Memory B cell (primary cell): ENCODE measurements at regions not wholly inside any gene's neighbourhood (a gene's known extent, or its start where the extent isn't known, plus 50 kb on each side); places are given as distances from the start of the nearest gene placed in this dataset.

Source experiments
- ATAC-seq: fragments of 150-1000 bp; cut with Tn5 transposase; 2 replicates; pipeline ENCODE4 v1.10.0; 2021; ENCODE audit warnings: low read depth, mild to moderate bottlenecking, moderate library complexity
- DNase-seq, 2 donors: peaks; one replicate each; pipeline ENCODE4 v3.0.0; 2022; ENCODE audit warnings: low spot score in 2 of 2
- H3K27ac Mint-ChIP-seq: one replicate; pipeline ENCODE4 v1.8.0; 2022; ENCODE audit warnings: mild to moderate bottlenecking, moderate library complexity, mixed read lengths
- H3K27me3 Mint-ChIP-seq: one replicate; pipeline ENCODE4 v1.8.0; 2022; ENCODE audit warnings: mixed read lengths
- H3K36me3 Mint-ChIP-seq: one replicate; pipeline ENCODE4 v1.8.0; 2022; ENCODE audit warnings: mild to moderate bottlenecking, mixed read lengths
- H3K4me1 Mint-ChIP-seq: one replicate; pipeline ENCODE4 v1.8.0; 2022; ENCODE audit warnings: mixed read lengths
- H3K4me3 Mint-ChIP-seq: one replicate; pipeline ENCODE4 v1.8.0; 2022; ENCODE audit warnings: mild to moderate bottlenecking, moderate library complexity, mixed read lengths
- H3K9me3 Mint-ChIP-seq: one replicate; pipeline ENCODE4 v1.8.0; 2022; ENCODE audit warnings: mixed read lengths

- Mint-ChIP-seq H3K27ac (no peak overlapping the region), H3K4me1 (no peaks in the 10 kb centered on the region), H3K27me3 (peaks cover 4% of the 10 kb centered on the region), H3K36me3 (peaks cover 25% of the 10 kb centered on the region), H3K4me3 (no peak overlapping the region), H3K9me3 (peaks cover 10% of the 10 kb centered on the region)
- ATAC-seq = no peak
- no peak for DNase-seq
Measured at GRCh38 chr7:156590212-156590611, 50.4 kb upstream of the RNF32 start.

GRCh38 chr7:156589808-156590207 lies 50.8 kb upstream of the RNF32 start:
- H3K27me3 Mint-ChIP-seq = peaks cover 1% of the 10 kb centered on the region
- no peak overlapping the region for H3K4me3 Mint-ChIP-seq
- H3K27ac Mint-ChIP-seq = no peak overlapping the region
- peaks cover 23% of the 10 kb centered on the region for H3K36me3 Mint-ChIP-seq
- H3K9me3 Mint-ChIP-seq = peaks cover 12% of the 10 kb centered on the region
- ATAC-seq (no peak), DNase-seq (no peak)
- H3K4me1 Mint-ChIP-seq = no peaks in the 10 kb centered on the region

GRCh38 chr7:156585926-156586325 lies 54.6 kb upstream of the RNF32 start:
- DNase-seq = no peak
- Mint-ChIP-seq H3K27me3 (peaks cover 1% of the 10 kb centered on the region), H3K9me3 (peaks cover 6% of the 10 kb centered on the region), H3K4me1 (no peaks in the 10 kb centered on the region), H3K36me3 (peaks cover 7% of the 10 kb centered on the region), H3K27ac (no peak overlapping the region), H3K4me3 (no peak overlapping the region)
- ATAC-seq = no peak

- DNase-seq = no peak
- Mint-ChIP-seq H3K36me3 (peaks cover 9% of the 10 kb centered on the region), H3K4me3 (no peak overlapping the region), H3K27me3 (peaks cover 1% of the 10 kb centered on the region), H3K4me1 (no peaks in the 10 kb centered on the region), H3K27ac (no peak overlapping the region), H3K9me3 (peaks cover 6% of the 10 kb centered on the region)
- ATAC-seq = no peak
Measured at GRCh38 chr7:156585025-156585648, 55.4 kb upstream of the RNF32 start.

- peaks cover 1% of the 10 kb centered on the region for H3K27me3 Mint-ChIP-seq
- peaks cover 6% of the 10 kb centered on the region for H3K9me3 Mint-ChIP-seq
- DNase-seq = no peak
Measured at GRCh38 chr7:156582591-156583123, 57.9 kb upstream of the RNF32 start.

GRCh38 chr7:156580036-156580435 lies 60.5 kb upstream of the RNF32 start:
- no peak overlapping the region for H3K27ac Mint-ChIP-seq
- ATAC-seq = no peak
- no peaks in the 10 kb centered on the region for H3K4me1 Mint-ChIP-seq
- peaks cover 2% of the 10 kb centered on the region for H3K9me3 Mint-ChIP-seq
- H3K4me3 Mint-ChIP-seq = no peak overlapping the region
- H3K36me3 Mint-ChIP-seq = peaks cover 3% of the 10 kb centered on the region
- peaks cover 3% of the 10 kb centered on the region for H3K27me3 Mint-ChIP-seq
- no peak for DNase-seq

More at GRCh38 chr7:156582591-156583123, 57.9 kb upstream of the RNF32 start:
- no peak overlapping the region for H3K4me3 Mint-ChIP-seq
- no peaks in the 10 kb centered on the region for H3K4me1 Mint-ChIP-seq
- no peak overlapping the region for H3K27ac Mint-ChIP-seq
- H3K36me3 Mint-ChIP-seq = peaks cover 9% of the 10 kb centered on the region
- ATAC-seq = no peak

- Mint-ChIP-seq H3K9me3 (no peaks in the 10 kb centered on the region), H3K27me3 (peaks cover 3% of the 10 kb centered on the region), H3K36me3 (peaks cover 3% of the 10 kb centered on the region), H3K27ac (no peak overlapping the region), H3K4me1 (no peaks in the 10 kb centered on the region), H3K4me3 (no peak overlapping the region)
- no peak for ATAC-seq
- DNase-seq = no peak
Measured at GRCh38 chr7:156579566-156579965, 61.0 kb upstream of the RNF32 start.

- H3K27ac Mint-ChIP-seq = no peak overlapping the region
- H3K4me1 Mint-ChIP-seq = no peaks in the 10 kb centered on the region
- no peaks in the 10 kb centered on the region for H3K9me3 Mint-ChIP-seq
- peaks cover 2% of the 10 kb centered on the region for H3K36me3 Mint-ChIP-seq
- peaks cover 3% of the 10 kb centered on the region for H3K27me3 Mint-ChIP-seq
- DNase-seq (no peak), ATAC-seq (no peak)
- no peak overlapping the region for H3K4me3 Mint-ChIP-seq
Measured at GRCh38 chr7:156578978-156579430, 61.6 kb upstream of the RNF32 start.

- ATAC-seq (no peak), DNase-seq (no peak)
- H3K4me1 Mint-ChIP-seq = no peaks in the 10 kb centered on the region
- H3K36me3 Mint-ChIP-seq = peaks cover 2% of the 10 kb centered on the region
- H3K27ac Mint-ChIP-seq = no peak overlapping the region
- H3K9me3 Mint-ChIP-seq = no peaks in the 10 kb centered on the region
- peaks cover 3% of the 10 kb centered on the region for H3K27me3 Mint-ChIP-seq
- no peak overlapping the region for H3K4me3 Mint-ChIP-seq
Measured at GRCh38 chr7:156578578-156578940, 62.0 kb upstream of the RNF32 start.

GRCh38 chr7:156577645-156578577 lies 62.7 kb upstream of the RNF32 start:
- Mint-ChIP-seq H3K27me3 (peaks cover 8% of the 10 kb centered on the region), H3K4me1 (no peaks in the 10 kb centered on the region), H3K4me3 (no peak overlapping the region), H3K9me3 (no peaks in the 10 kb centered on the region), H3K27ac (no peak overlapping the region), H3K36me3 (peaks cover 4% of the 10 kb centered on the region)
- no peak for ATAC-seq
- DNase-seq = no peak

- no peak overlapping the region for H3K27ac Mint-ChIP-seq
- H3K36me3 Mint-ChIP-seq = peaks cover 5% of the 10 kb centered on the region
- H3K9me3 Mint-ChIP-seq = no peaks in the 10 kb centered on the region
- DNase-seq = no peak
- H3K4me1 Mint-ChIP-seq = no peaks in the 10 kb centered on the region
- H3K27me3 Mint-ChIP-seq = peaks cover 9% of the 10 kb centered on the region
- H3K4me3 Mint-ChIP-seq = no peak overlapping the region
- no peak for ATAC-seq
Measured at GRCh38 chr7:156576216-156577058, 64.1 kb upstream of the RNF32 start.

GRCh38 chr7:156568258-156568657 lies 72.3 kb upstream of the RNF32 start:
- Mint-ChIP-seq H3K9me3 (peaks cover 14% of the 10 kb centered on the region), H3K4me1 (peaks cover 3% of the 10 kb centered on the region), H3K27ac (no peak overlapping the region), H3K4me3 (no peak overlapping the region), H3K27me3 (peaks cover 4% of the 10 kb centered on the region), H3K36me3 (peaks cover 9% of the 10 kb centered on the region)
- ATAC-seq (no peak), DNase-seq (no peak)

GRCh38 chr7:156566812-156567549 lies 73.6 kb upstream of the RNF32 start:
- no peak for DNase-seq
- H3K27me3 Mint-ChIP-seq = peaks cover 2% of the 10 kb centered on the region
- no peak for ATAC-seq
- no peak overlapping the region for H3K27ac Mint-ChIP-seq
- H3K9me3 Mint-ChIP-seq = peaks cover 14% of the 10 kb centered on the region
- H3K4me1 Mint-ChIP-seq = peaks cover 3% of the 10 kb centered on the region
- H3K36me3 Mint-ChIP-seq = peaks cover 6% of the 10 kb centered on the region
- H3K4me3 Mint-ChIP-seq = no peak overlapping the region
